ENCODE measurements at regions not wholly inside any gene's neighbourhood (a gene's known extent, or its start where the extent isn't known, plus 50 kb on each side); places are given as distances from the start of the nearest gene placed in this dataset.

- no peak for DNase-seq
These were observed 94.6 kb downstream of the ZPLD1 start for GRCh38 chr3:102529452-102529851.

- DNase-seq: no peak
These were observed 95.8 kb downstream of the ZPLD1 start for GRCh38 chr3:102530415-102531181.

GRCh38 chr3:102531686-102532085 is 96.9 kb downstream of the ZPLD1 start:
- DNase-seq: no peak

- DNase-seq: no peak
These were observed 98.1 kb downstream of the ZPLD1 start for GRCh38 chr3:102532901-102533300.

GRCh38 chr3:102533784-102534183 is 99.0 kb downstream of the ZPLD1 start:
- no peak for DNase-seq

- no peak for DNase-seq
These were observed 101.6 kb downstream of the ZPLD1 start for GRCh38 chr3:102536456-102536855.

GRCh38 chr3:102537123-102537522 is 102.3 kb downstream of the ZPLD1 start:
- DNase-seq: no peak

GRCh38 chr3:102544741-102545140 is 109.9 kb downstream of the ZPLD1 start:
- DNase-seq: no peak

GRCh38 chr3:102545276-102545675 is 110.5 kb downstream of the ZPLD1 start:
- no peak for DNase-seq

GRCh38 chr3:102553876-102554275 is 119.1 kb downstream of the ZPLD1 start:
- DNase-seq: no peak

GRCh38 chr3:102570511-102570910 is 135.7 kb downstream of the ZPLD1 start:
- no peak for DNase-seq

GRCh38 chr3:102571006-102571405 is 136.2 kb downstream of the ZPLD1 start:
- DNase-seq: no peak

- no peak for DNase-seq
These were observed 137.0 kb downstream of the ZPLD1 start for GRCh38 chr3:102571720-102572384.

GRCh38 chr3:102573483-102574028 is 138.7 kb downstream of the ZPLD1 start:
- no peak for DNase-seq

GRCh38 chr3:102574355-102574754 is 139.5 kb downstream of the ZPLD1 start:
- DNase-seq: no peak

- no peak for DNase-seq
These were observed 141.8 kb downstream of the ZPLD1 start for GRCh38 chr3:102576651-102577050.

- no peak for DNase-seq
These were observed 142.4 kb downstream of the ZPLD1 start for GRCh38 chr3:102577082-102577789.

- DNase-seq: no peak
These were observed 145.9 kb downstream of the ZPLD1 start for GRCh38 chr3:102580760-102581159.

- no peak for DNase-seq
These were observed 151.7 kb downstream of the ZPLD1 start for GRCh38 chr3:102586485-102586884.

GRCh38 chr3:102593812-102594602 is 159.2 kb downstream of the ZPLD1 start:
- no peak for DNase-seq

- DNase-seq: no peak
These were observed 160.2 kb downstream of the ZPLD1 start for GRCh38 chr3:102595057-102595456.

- no peak for DNase-seq
These were observed 165.2 kb downstream of the ZPLD1 start for GRCh38 chr3:102599819-102600576.

Data from activated gamma-delta T cell treated with Interleukin-2 at 50 U/mL for 16 hours (primary cell).